OCI-LY7 (cell line): ENCODE measurements at regions not wholly inside any gene's neighbourhood (a gene's known extent, or its start where the extent isn't known, plus 50 kb on each side); places are given as distances from the start of the nearest gene placed in this dataset.

ENCODE experiments used
- BruUV-seq: library from RNA; stranded (reverse); fragments of 400-500 nt; replicated peaks from 2 replicates; lab custom pipeline; 2021; lab: Mats Ljungman, UMichigan
- CTCF ChIA-PET: fragments of 300-600 bp; sonication (Branson Sonifier 250); formaldehyde crosslinking; loops from one replicate; lab custom pipeline; 2022; ENCODE audit warnings: antibody characterized with exemption; ENCODE audit not compliant: unreplicated experiment; lab: Charles Lee
- POLR2A ChIA-PET: fragments of 300-600 bp; sonication (Branson Sonifier 250); formaldehyde crosslinking; loops from one replicate; lab custom pipeline; 2022; ENCODE audit warnings: antibody characterized with exemption; lab: Charles Lee
- DNase-seq: peaks from one replicate; pipeline ENCODE4 v3.0.0-alpha.2; 2015; ENCODE audit warnings: low spot score
- H2AFZ ChIP-seq: fragments of 200-600 bp; sonication (generic), shearing (Covaris generic); 2 replicates; pipeline ENCODE4 v1.6.1; 2014; ENCODE audit warnings: mild to moderate bottlenecking, antibody characterized with exemption, low read length, moderate library complexity
- H3K27ac ChIP-seq: fragments of 200-600 bp; sonication (generic); 2 replicates; pipeline ENCODE4 v1.5.1; 2014; ENCODE audit warnings: mixed run types, low read depth, mild to moderate bottlenecking, moderate library complexity, low read length, inconsistent platforms; ENCODE audit not compliant: poor library complexity, severe bottlenecking
- H3K36me3 ChIP-seq: fragments of 200-600 bp; sonication (generic); 2 replicates; pipeline ENCODE4 v1.6.1; 2014; ENCODE audit warnings: mild to moderate bottlenecking, antibody characterized with exemption, low read length, moderate library complexity, mixed read lengths; ENCODE audit not compliant: insufficient read depth
- H3K4me1 ChIP-seq: fragments of 200-600 bp; sonication (generic); 2 replicates; pipeline ENCODE4 v1.5.1; 2014; ENCODE audit warnings: mild to moderate bottlenecking, low read length; ENCODE audit not compliant: insufficient read depth, poor library complexity, severe bottlenecking
- H3K4me2 ChIP-seq: fragments of 200-600 bp; sonication (generic); 2 replicates; pipeline ENCODE4 v1.6.1; 2014; ENCODE audit warnings: mild to moderate bottlenecking, low read length
- H3K4me3 ChIP-seq: fragments of 200-600 bp; sonication (generic); 2 replicates; pipeline ENCODE4 v1.5.1; 2014; ENCODE audit warnings: mild to moderate bottlenecking, low read depth, low read length; ENCODE audit not compliant: poor library complexity, severe bottlenecking
- H3K79me2 ChIP-seq: fragments of 200-600 bp; sonication (generic); 2 replicates; pipeline ENCODE4 v1.6.1; 2016; ENCODE audit warnings: low read depth, mild to moderate bottlenecking, low read length, moderate library complexity, mixed read lengths; ENCODE audit not compliant: insufficient read depth
- H3K9me2 ChIP-seq: fragments of 200-600 bp; sonication (generic); 2 replicates; pipeline ENCODE4 v1.6.1; 2016; ENCODE audit warnings: mild to moderate bottlenecking, low read length, mixed read lengths; ENCODE audit not compliant: insufficient read depth
- H3K9me3 ChIP-seq: fragments of 200-600 bp; sonication (generic); 2 replicates; pipeline ENCODE4 v1.6.1; 2014; ENCODE audit warnings: mild to moderate bottlenecking, mixed run types, low read length, mixed read lengths
- H4K20me1 ChIP-seq: fragments of 200-600 bp; sonication (generic); 2 replicates; pipeline ENCODE4 v1.6.1; 2014; ENCODE audit warnings: mild to moderate bottlenecking, antibody characterized with exemption, low read length, moderate library complexity, mixed read lengths; ENCODE audit not compliant: insufficient read depth
- EZH2phosphoT487 ChIP-seq: fragments of 200-600 bp; sonication (generic); IDR thresholded peaks from 2 replicates; pipeline ENCODE4 v1.6.1; 2018; ENCODE audit warnings: low read depth, borderline replicate concordance, mild to moderate bottlenecking, mixed run types, antibody characterized with exemption, low read length, moderate library complexity, mixed read lengths
- intact Hi-C: fragments of 100-400 bp; cut with micrococcal nuclease; formaldehyde crosslinking; loops from one replicate; pipeline ENCODE4 v1.10.0; 2022; ENCODE audit not compliant: unreplicated experiment
- TF ChIP-seq, protein P1 (sequence below): fragments of 200-600 bp; sonication (generic); conservative IDR thresholded peaks from 2 replicates; pipeline ENCODE4 v1.5.1; 2014; ENCODE audit warnings: mild to moderate bottlenecking, antibody characterized with exemption, low read length, moderate library complexity, mixed read lengths

DNA sequence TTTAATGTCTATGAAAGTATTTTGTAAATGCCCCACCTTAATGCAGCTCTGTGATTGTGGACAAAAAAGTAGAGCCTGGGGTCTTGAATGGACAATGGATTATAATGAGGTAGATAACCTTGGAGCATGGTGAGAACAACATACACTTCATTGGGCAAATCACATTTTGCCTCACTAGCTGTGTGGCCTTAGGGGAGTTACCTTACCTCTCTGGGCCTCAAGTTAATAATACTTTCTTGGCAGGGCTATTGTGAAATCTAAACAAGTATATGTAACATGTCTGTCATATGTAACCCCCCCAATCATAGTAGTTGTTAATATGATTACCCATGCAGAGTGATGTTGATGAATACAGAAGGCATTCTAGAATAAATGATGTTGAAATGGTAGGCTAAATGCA lies 213.6 kb upstream of the ANKRD55 start:
- no peaks in the 10 kb centered on the region for H3K9me2 ChIP-seq
- H3K4me2 ChIP-seq = no peak overlapping the region
- no peak for DNase-seq
- no peaks in the 10 kb centered on the region for H3K4me1 ChIP-seq
- no peaks in the 10 kb centered on the region for H4K20me1 ChIP-seq
- H3K27ac ChIP-seq = no peak overlapping the region
- TF ChIP-seq, protein P1, sequence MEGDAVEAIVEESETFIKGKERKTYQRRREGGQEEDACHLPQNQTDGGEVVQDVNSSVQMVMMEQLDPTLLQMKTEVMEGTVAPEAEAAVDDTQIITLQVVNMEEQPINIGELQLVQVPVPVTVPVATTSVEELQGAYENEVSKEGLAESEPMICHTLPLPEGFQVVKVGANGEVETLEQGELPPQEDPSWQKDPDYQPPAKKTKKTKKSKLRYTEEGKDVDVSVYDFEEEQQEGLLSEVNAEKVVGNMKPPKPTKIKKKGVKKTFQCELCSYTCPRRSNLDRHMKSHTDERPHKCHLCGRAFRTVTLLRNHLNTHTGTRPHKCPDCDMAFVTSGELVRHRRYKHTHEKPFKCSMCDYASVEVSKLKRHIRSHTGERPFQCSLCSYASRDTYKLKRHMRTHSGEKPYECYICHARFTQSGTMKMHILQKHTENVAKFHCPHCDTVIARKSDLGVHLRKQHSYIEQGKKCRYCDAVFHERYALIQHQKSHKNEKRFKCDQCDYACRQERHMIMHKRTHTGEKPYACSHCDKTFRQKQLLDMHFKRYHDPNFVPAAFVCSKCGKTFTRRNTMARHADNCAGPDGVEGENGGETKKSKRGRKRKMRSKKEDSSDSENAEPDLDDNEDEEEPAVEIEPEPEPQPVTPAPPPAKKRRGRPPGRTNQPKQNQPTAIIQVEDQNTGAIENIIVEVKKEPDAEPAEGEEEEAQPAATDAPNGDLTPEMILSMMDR = no peak
- no peak for TF ChIP-seq EZH2phosphoT487
- no peak overlapping the region for H3K4me3 ChIP-seq
- no peaks in the 10 kb centered on the region for H3K36me3 ChIP-seq
- ChIA-PET CTCF (no interaction called here), POLR2A (no interaction called here)
- no peaks in the 10 kb centered on the region for H3K9me3 ChIP-seq
- no TSS peak for BruUV-seq
- intact Hi-C loops = no loop called here
- H2AFZ ChIP-seq = no peak overlapping the region
- no peaks in the 10 kb centered on the region for H3K79me2 ChIP-seq

DNA sequence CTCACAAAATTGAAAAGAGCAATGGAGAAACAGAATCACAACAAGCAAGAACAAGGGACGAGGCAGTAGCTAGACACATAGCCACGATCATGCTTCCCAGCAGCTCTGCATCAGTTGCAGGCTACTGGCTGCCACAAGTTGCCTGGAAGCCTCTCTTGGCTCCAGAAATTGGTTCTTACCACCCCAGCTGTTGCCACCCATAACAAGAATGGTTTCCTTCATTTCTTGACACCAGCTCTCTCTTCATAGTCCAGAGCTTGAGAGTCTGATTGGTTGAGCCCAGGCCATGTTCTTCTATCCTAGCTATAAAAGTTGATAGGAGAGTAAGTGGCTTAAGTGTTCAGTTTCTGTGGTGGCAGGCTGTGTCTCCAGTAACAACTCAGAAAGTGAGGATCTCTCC lies 210.7 kb upstream of the ANKRD55 start:
- Histone ChIP-seq H2AFZ (no peak overlapping the region), H3K79me2 (no peaks in the 10 kb centered on the region), H3K9me3 (no peaks in the 10 kb centered on the region), H3K4me1 (no peaks in the 10 kb centered on the region), H3K4me2 (no peak overlapping the region), H3K9me2 (no peaks in the 10 kb centered on the region), H3K27ac (no peak overlapping the region), H4K20me1 (no peaks in the 10 kb centered on the region), H3K36me3 (no peaks in the 10 kb centered on the region), H3K4me3 (no peak overlapping the region)
- ChIA-PET CTCF (no interaction called here), POLR2A (interaction anchor here (0.5 to 0.6 kb wide), 2 partner anchors 44 to 227 kb away, joined by 3 read pairs; no protein-coding TSS in a partner anchor)
- DNase-seq = no peak
- no peak for TF ChIP-seq EZH2phosphoT487
- TF ChIP-seq, protein P1 = no peak
- intact Hi-C loops = no loop called here
- no TSS peak for BruUV-seq

DNA sequence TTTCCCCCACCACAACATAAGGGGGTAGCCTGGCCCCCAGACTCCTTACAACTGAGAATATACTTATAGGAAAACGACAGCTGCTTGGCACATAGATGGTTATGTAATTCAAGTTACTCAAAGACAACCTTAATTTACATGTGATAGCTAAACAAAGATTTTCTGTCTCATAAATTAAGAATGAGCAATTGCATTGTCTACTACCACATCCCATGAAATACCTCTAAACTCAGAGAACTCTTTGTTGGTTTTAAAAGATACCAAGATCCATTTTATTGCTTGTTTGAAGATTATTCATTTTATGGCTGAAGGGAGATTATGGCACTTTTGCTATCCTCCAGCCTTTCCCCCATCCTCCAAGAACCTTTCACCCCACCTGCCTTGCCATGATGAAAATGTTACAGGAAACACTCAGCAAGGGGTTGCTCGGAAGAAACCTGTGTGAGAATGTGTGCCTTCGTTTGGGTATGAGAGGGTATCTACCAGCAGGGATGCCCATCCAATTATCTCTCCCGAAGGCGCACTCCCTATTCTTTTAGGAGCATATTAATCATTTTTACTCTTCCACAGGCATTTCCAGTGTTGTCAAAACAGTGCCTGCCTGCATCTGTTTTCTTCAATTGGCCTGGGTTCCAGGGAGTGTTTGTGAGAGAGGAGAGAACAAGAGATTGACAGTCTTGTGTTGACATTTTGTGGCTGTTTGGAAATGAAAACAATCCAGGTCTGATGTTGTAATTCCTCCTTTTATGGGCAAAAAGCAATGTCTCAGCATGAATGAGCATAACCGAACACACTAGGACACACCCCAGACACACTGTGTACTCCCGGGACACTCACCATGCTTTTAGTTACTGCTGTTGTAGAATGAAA lies 208.0 kb upstream of the ANKRD55 start:
- no TSS peak for BruUV-seq
- Histone ChIP-seq H3K79me2 (no peaks in the 10 kb centered on the region), H3K27ac (no peak overlapping the region), H3K4me2 (no peak overlapping the region), H3K4me3 (no peak overlapping the region), H3K9me2 (no peaks in the 10 kb centered on the region), H4K20me1 (no peaks in the 10 kb centered on the region), H3K4me1 (no peaks in the 10 kb centered on the region), H2AFZ (no peak overlapping the region), H3K36me3 (no peaks in the 10 kb centered on the region), H3K9me3 (no peaks in the 10 kb centered on the region)
- DNase-seq = no peak
- TF ChIP-seq, protein P1 = no peak
- no peak for TF ChIP-seq EZH2phosphoT487
- intact Hi-C loops = no loop called here
- ChIA-PET CTCF (no interaction called here), POLR2A (interaction anchor here (0.6 kb wide), 1 partner anchor 766 kb away, joined by 3 read pairs; no protein-coding TSS in a partner anchor)
